ENCODE measurements at regions not wholly inside any gene's neighbourhood (a gene's known extent, or its start where the extent isn't known, plus 50 kb on each side); places are given as distances from the start of the nearest gene placed in this dataset.

DNA sequence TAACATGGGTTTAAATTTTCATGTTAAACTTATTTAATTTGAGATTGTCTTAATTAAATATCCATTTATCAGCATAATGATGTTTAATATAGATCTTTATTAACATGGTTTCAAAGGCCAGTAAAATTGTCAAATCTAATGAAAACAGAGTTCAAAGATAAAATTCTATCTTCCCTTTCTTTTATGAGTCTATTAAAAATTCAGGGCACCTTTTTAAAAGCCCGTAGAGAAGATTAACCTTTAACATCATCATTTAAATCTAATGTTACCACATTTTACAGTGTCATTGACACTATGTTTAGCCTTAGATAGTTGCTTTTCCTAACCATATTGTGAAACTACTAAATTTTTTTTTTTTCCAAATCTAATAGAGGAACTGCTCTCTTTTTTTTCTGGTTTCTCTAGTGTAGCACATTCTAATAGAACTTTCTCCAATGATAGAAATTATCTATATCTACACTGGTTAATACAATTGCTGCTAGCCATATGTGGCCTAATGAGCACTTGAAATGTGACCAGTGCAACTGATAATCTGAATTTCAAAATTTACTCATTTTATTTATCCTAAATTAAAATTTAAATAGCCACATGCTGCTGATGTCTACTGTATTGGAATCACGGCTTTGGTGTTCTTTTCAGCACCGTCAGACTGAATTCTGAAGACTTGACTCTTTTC, 410.9 kb downstream of the UTRN start:
- Histone ChIP-seq H2AFZ (ENCODE audit: low read length) (no peak overlapping the region), H3K9me3 (ENCODE audit: low read length) (no peaks in the 10 kb centered on the region), H3K9me2 (ENCODE audit: low read depth, low read length) (no peaks in the 10 kb centered on the region), H3K36me3 (ENCODE audit: insufficient read depth, low read length) (no peaks in the 10 kb centered on the region), H3K27me3 (ENCODE audit: insufficient read depth, low read length) (no peaks in the 10 kb centered on the region), H3K27ac (ENCODE audit: low read depth, low read length, poor library complexity, severe bottlenecking) (no peak overlapping the region), H3K4me2 (ENCODE audit: low read length) (no peak overlapping the region), H3K9ac (ENCODE audit: low read length) (no peak overlapping the region), H3F3A (ENCODE audit: insufficient read depth, low read length) (no peaks in the 10 kb centered on the region), H3K4me3 (ENCODE audit: low read depth, low read length, poor library complexity, severe bottlenecking) (no peak overlapping the region), H3K4me1 (ENCODE audit: insufficient read depth, low read length, severe bottlenecking) (peaks cover 17% of the 10 kb centered on the region), H4K20me1 (ENCODE audit: insufficient read depth, low read length) (no peaks in the 10 kb centered on the region), H3K79me2 (ENCODE audit: insufficient read depth, low read length) (0 out of 2 replicates have a peak, but pooled peaks cover 4% of the 10 kb centered on the region)
- TF ChIP-seq EZH2 (IDR thresholded peaks at IDR 0.05; ENCODE audit: borderline replicate concordance, low read length), result no peak
- no peak for TF ChIP-seq CTCF (IDR thresholded peaks at IDR 0.05; ENCODE audit: low read length)

- Histone ChIP-seq H3K36me3 (ENCODE audit: insufficient read depth, low read length) (no peaks in the 10 kb centered on the region), H3K9me2 (ENCODE audit: low read depth, low read length) (no peaks in the 10 kb centered on the region), H2AFZ (ENCODE audit: low read length) (no peak overlapping the region), H3K4me1 (ENCODE audit: insufficient read depth, low read length, severe bottlenecking) (peaks cover 17% of the 10 kb centered on the region), H3K27me3 (ENCODE audit: insufficient read depth, low read length) (no peaks in the 10 kb centered on the region), H3K79me2 (ENCODE audit: insufficient read depth, low read length) (0 out of 2 replicates have a peak, but pooled peaks cover 4% of the 10 kb centered on the region), H3K9ac (ENCODE audit: low read length) (no peak overlapping the region), H3F3A (ENCODE audit: insufficient read depth, low read length) (no peaks in the 10 kb centered on the region), H3K4me2 (ENCODE audit: low read length) (peak overlapping the region; percentile 24; the same call in 1 of the 2 replicates), H4K20me1 (ENCODE audit: insufficient read depth, low read length) (no peaks in the 10 kb centered on the region), H3K9me3 (ENCODE audit: low read length) (no peaks in the 10 kb centered on the region), H3K27ac (ENCODE audit: low read depth, low read length, poor library complexity, severe bottlenecking) (no peak overlapping the region), H3K4me3 (ENCODE audit: low read depth, low read length, poor library complexity, severe bottlenecking) (no peak overlapping the region)
- no peak for TF ChIP-seq EZH2 (IDR thresholded peaks at IDR 0.05; ENCODE audit: borderline replicate concordance, low read length)
- TF ChIP-seq CTCF (IDR thresholded peaks at IDR 0.05; ENCODE audit: low read length), result no peak
Measured at GRCh38 chr6:144696610-144697368, 411.7 kb downstream of the UTRN start.

DNA sequence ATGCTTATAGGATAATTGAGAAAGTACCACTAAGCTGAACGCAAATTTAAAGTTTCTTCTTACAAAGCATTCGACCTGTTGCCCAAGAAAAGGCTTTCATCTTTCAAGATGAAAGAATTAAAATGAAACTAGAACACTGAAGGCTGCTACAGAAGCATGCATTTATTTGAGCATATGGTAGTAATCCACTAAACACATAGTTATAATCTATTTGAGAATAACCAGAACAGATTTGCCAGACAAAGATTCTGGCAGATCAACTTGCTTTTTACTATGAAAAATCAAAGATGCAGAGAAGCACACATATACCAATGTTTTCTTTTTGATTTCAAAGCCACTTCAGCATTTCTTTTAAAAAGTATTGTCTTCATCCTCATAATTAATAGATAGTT, 412.2 kb downstream of the UTRN start:
- Histone ChIP-seq H3F3A (ENCODE audit: insufficient read depth, low read length) (no peaks in the 10 kb centered on the region), H3K27ac (ENCODE audit: low read depth, low read length, poor library complexity, severe bottlenecking) (no peak overlapping the region)
- no peak for TF ChIP-seq EZH2 (IDR thresholded peaks at IDR 0.05; ENCODE audit: borderline replicate concordance, low read length)
- no peak for TF ChIP-seq CTCF (IDR thresholded peaks at IDR 0.05; ENCODE audit: low read length)

More for the DNA sequence above, 412.2 kb downstream of the UTRN start:
- Histone ChIP-seq H3K27me3 (ENCODE audit: insufficient read depth, low read length) (no peaks in the 10 kb centered on the region), H3K9me2 (ENCODE audit: low read depth, low read length) (no peaks in the 10 kb centered on the region), H2AFZ (ENCODE audit: low read length) (no peak overlapping the region), H3K9me3 (ENCODE audit: low read length) (no peaks in the 10 kb centered on the region), H3K4me1 (ENCODE audit: insufficient read depth, low read length, severe bottlenecking) (peaks cover 17% of the 10 kb centered on the region), H3K4me2 (ENCODE audit: low read length) (peak overlapping the region; percentile 24; the same call in 1 of the 2 replicates), H3K4me3 (ENCODE audit: low read depth, low read length, poor library complexity, severe bottlenecking) (no peak overlapping the region), H3K79me2 (ENCODE audit: insufficient read depth, low read length) (0 out of 2 replicates have a peak, but pooled peaks cover 4% of the 10 kb centered on the region), H3K9ac (ENCODE audit: low read length) (no peak overlapping the region), H4K20me1 (ENCODE audit: insufficient read depth, low read length) (no peaks in the 10 kb centered on the region), H3K36me3 (ENCODE audit: insufficient read depth, low read length) (no peaks in the 10 kb centered on the region)

All from OCI-LY1 (cell line).